ENCODE measurements at regions not wholly inside any gene's neighbourhood (a gene's known extent, or its start where the extent isn't known, plus 50 kb on each side); places are given as distances from the start of the nearest gene placed in this dataset.

GRCh38 chr6:119633461-119633860, 283.9 kb upstream of the MAN1A1 start:
- no peak for DNase-seq

- DNase-seq, result no peak
Measured at GRCh38 chr6:119630561-119631192, 281.1 kb upstream of the MAN1A1 start.

GRCh38 chr6:119628691-119629594, 279.4 kb upstream of the MAN1A1 start:
- no peak for DNase-seq

GRCh38 chr6:119627908-119628669, 278.5 kb upstream of the MAN1A1 start:
- peak; percentile 4 for DNase-seq

GRCh38 chr6:119626884-119627619, 277.5 kb upstream of the MAN1A1 start:
- no peak for DNase-seq

GRCh38 chr6:119620846-119621555, 271.4 kb upstream of the MAN1A1 start:
- peak; percentile 91 for DNase-seq

- no peak for DNase-seq
Measured at GRCh38 chr6:119614138-119614537, 264.6 kb upstream of the MAN1A1 start.

- peak; percentile 65 for DNase-seq
Measured at GRCh38 chr6:119612911-119613381, 263.4 kb upstream of the MAN1A1 start.

GRCh38 chr6:119612176-119612891, 262.8 kb upstream of the MAN1A1 start:
- DNase-seq, result peak; percentile 51

GRCh38 chr6:119610754-119611153, 261.2 kb upstream of the MAN1A1 start:
- no peak for DNase-seq

GRCh38 chr6:119610265-119610664, 260.7 kb upstream of the MAN1A1 start:
- no peak for DNase-seq

- no peak for DNase-seq
Measured at GRCh38 chr6:119609865-119610264, 260.3 kb upstream of the MAN1A1 start.

GRCh38 chr6:119608994-119609393, 259.4 kb upstream of the MAN1A1 start:
- DNase-seq, result no peak

- DNase-seq, result no peak
Measured at GRCh38 chr6:119604124-119604523, 254.6 kb upstream of the MAN1A1 start.

- no peak for DNase-seq
Measured at GRCh38 chr6:119603501-119603900, 253.9 kb upstream of the MAN1A1 start.

GRCh38 chr6:119602215-119603178, 252.9 kb upstream of the MAN1A1 start:
- DNase-seq, result peak; percentile 89

GRCh38 chr6:119598883-119599282, 249.3 kb upstream of the MAN1A1 start:
- no peak for DNase-seq

- no peak for DNase-seq
Measured at GRCh38 chr6:119594907-119595306, 245.3 kb upstream of the MAN1A1 start.

- no peak for DNase-seq
Measured at GRCh38 chr6:119591235-119591634, 241.7 kb upstream of the MAN1A1 start.

GRCh38 chr6:119590066-119590465, 240.5 kb upstream of the MAN1A1 start:
- DNase-seq, result no peak

Measured in fibroblast of skin of back (primary cell).